ENCODE measurements at regions not wholly inside any gene's neighbourhood (a gene's known extent, or its start where the extent isn't known, plus 50 kb on each side); places are given as distances from the start of the nearest gene placed in this dataset.

DNA sequence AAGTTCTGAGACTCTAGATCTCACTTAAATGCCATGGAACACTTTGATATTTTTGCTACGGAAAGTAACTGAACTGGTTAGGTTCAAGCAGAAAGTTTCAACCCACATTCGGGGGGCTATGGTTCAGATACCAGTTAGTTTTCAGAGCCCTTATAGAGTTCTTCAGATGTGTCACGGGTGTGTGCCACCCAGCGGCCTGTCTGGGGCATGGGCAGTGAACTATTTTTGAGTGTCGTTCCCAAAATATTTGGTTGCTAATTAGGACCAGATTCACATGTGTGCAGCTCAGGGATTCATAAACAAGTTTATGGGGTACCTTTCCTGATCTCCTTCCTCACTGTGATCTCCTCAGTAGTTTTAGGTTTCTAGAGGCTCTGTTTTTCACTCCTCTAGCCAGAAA is 271.9 kb downstream of the C7orf25 start:
- TF ChIP-seq, protein P1, sequence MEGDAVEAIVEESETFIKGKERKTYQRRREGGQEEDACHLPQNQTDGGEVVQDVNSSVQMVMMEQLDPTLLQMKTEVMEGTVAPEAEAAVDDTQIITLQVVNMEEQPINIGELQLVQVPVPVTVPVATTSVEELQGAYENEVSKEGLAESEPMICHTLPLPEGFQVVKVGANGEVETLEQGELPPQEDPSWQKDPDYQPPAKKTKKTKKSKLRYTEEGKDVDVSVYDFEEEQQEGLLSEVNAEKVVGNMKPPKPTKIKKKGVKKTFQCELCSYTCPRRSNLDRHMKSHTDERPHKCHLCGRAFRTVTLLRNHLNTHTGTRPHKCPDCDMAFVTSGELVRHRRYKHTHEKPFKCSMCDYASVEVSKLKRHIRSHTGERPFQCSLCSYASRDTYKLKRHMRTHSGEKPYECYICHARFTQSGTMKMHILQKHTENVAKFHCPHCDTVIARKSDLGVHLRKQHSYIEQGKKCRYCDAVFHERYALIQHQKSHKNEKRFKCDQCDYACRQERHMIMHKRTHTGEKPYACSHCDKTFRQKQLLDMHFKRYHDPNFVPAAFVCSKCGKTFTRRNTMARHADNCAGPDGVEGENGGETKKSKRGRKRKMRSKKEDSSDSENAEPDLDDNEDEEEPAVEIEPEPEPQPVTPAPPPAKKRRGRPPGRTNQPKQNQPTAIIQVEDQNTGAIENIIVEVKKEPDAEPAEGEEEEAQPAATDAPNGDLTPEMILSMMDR (IDR thresholded peaks at IDR 0.05), result no peak
- no peak for TF ChIP-seq POLR2A (IDR thresholded peaks at IDR 0.05)

Measured in heart left ventricle (tissue), 13 donors.